ENCODE measurements at regions not wholly inside any gene's neighbourhood (a gene's known extent, or its start where the extent isn't known, plus 50 kb on each side); places are given as distances from the start of the nearest gene placed in this dataset.

DNA sequence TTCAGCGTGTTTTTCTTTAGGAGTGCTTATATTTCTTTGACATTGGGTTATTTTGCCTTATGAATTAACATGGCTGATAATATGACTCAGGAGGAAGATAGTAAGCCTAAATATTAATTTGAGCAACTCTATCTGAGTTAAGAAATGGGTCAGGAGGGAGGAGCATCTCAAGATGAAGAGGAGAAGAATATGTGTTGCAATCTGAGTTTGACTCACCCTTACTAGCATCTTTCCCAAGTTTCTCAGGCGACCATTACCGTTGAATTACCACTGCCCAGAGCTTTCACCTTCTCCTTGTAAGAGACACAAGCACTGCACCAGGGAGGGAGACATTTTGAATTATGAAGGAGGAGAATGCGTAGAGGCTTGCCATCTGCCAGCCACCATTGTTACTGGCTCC is 138.3 kb upstream of the MYRIP start:
- TF ChIP-seq, protein P1, sequence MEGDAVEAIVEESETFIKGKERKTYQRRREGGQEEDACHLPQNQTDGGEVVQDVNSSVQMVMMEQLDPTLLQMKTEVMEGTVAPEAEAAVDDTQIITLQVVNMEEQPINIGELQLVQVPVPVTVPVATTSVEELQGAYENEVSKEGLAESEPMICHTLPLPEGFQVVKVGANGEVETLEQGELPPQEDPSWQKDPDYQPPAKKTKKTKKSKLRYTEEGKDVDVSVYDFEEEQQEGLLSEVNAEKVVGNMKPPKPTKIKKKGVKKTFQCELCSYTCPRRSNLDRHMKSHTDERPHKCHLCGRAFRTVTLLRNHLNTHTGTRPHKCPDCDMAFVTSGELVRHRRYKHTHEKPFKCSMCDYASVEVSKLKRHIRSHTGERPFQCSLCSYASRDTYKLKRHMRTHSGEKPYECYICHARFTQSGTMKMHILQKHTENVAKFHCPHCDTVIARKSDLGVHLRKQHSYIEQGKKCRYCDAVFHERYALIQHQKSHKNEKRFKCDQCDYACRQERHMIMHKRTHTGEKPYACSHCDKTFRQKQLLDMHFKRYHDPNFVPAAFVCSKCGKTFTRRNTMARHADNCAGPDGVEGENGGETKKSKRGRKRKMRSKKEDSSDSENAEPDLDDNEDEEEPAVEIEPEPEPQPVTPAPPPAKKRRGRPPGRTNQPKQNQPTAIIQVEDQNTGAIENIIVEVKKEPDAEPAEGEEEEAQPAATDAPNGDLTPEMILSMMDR (conservative IDR thresholded peaks at IDR 0.05; ENCODE audit: low read depth in 2 of 2), result no peak
- TF ChIP-seq CREB1 (CRISPR knock-in tag; IDR thresholded peaks at IDR 0.05; ENCODE audit: low read depth) (no peak), POLR2AphosphoS5 (IDR thresholded peaks at IDR 0.05; ENCODE audit: low read depth) (no peak), EZH2 (IDR thresholded peaks at IDR 0.05; ENCODE audit: low read depth, unreplicated experiment) (no peak), JUNB (IDR thresholded peaks at IDR 0.05; ENCODE audit: unreplicated experiment) (no peak), ZNF331 (CRISPR knock-in tag; IDR thresholded peaks at IDR 0.05; ENCODE audit: low read depth) (no peak)
- TF ChIP-seq, protein P2, sequence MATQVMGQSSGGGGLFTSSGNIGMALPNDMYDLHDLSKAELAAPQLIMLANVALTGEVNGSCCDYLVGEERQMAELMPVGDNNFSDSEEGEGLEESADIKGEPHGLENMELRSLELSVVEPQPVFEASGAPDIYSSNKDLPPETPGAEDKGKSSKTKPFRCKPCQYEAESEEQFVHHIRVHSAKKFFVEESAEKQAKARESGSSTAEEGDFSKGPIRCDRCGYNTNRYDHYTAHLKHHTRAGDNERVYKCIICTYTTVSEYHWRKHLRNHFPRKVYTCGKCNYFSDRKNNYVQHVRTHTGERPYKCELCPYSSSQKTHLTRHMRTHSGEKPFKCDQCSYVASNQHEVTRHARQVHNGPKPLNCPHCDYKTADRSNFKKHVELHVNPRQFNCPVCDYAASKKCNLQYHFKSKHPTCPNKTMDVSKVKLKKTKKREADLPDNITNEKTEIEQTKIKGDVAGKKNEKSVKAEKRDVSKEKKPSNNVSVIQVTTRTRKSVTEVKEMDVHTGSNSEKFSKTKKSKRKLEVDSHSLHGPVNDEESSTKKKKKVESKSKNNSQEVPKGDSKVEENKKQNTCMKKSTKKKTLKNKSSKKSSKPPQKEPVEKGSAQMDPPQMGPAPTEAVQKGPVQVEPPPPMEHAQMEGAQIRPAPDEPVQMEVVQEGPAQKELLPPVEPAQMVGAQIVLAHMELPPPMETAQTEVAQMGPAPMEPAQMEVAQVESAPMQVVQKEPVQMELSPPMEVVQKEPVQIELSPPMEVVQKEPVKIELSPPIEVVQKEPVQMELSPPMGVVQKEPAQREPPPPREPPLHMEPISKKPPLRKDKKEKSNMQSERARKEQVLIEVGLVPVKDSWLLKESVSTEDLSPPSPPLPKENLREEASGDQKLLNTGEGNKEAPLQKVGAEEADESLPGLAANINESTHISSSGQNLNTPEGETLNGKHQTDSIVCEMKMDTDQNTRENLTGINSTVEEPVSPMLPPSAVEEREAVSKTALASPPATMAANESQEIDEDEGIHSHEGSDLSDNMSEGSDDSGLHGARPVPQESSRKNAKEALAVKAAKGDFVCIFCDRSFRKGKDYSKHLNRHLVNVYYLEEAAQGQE (IDR thresholded peaks at IDR 0.05; ENCODE audit: unreplicated experiment), result no peak
- TF ChIP-seq, protein P3, sequence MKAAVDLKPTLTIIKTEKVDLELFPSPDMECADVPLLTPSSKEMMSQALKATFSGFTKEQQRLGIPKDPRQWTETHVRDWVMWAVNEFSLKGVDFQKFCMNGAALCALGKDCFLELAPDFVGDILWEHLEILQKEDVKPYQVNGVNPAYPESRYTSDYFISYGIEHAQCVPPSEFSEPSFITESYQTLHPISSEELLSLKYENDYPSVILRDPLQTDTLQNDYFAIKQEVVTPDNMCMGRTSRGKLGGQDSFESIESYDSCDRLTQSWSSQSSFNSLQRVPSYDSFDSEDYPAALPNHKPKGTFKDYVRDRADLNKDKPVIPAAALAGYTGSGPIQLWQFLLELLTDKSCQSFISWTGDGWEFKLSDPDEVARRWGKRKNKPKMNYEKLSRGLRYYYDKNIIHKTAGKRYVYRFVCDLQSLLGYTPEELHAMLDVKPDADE (IDR thresholded peaks at IDR 0.05), result no peak

Measured in GM23338 (cell line).